HEK293 (cell line): ENCODE measurements at regions not wholly inside any gene's neighbourhood (a gene's known extent, or its start where the extent isn't known, plus 50 kb on each side); places are given as distances from the start of the nearest gene placed in this dataset.

Source experiments
- CTCF ChIA-PET: fragments of 350-600 bp; formaldehyde crosslinking; extraction: SDS; loops from one replicate; lab custom pipeline; 2021; ENCODE audit warnings: antibody characterized with exemption; lab: Yijun Ruan, JAX
- POLR2A ChIA-PET: fragments of 300-600 bp; formaldehyde crosslinking; extraction: SDS; loops from one replicate; lab custom pipeline; 2020; ENCODE audit warnings: antibody characterized with exemption, inconsistent platforms; lab: Yijun Ruan, JAX
- H3K27ac ChIP-seq: fragments of 200-500 bp; sonication (Bioruptor generic); 2 replicates; pipeline ENCODE4 v1.5.1; 2014; ENCODE audit warnings: low read depth, low read length, control low read depth, inconsistent platforms; ENCODE audit errors: extremely low read depth
- H3K36me3 ChIP-seq, 2 experiments: fragments of 200-500 bp in 1 of 2; sonication (Bioruptor generic) in 1 of 2; 1 replicate in 1 of 2; 2 replicates in 1 of 2; pipeline ENCODE4 v1.5.1; 2014 to 2017; ENCODE audit warnings: inconsistent platforms in 2 of 2, low read length in 2 of 2; ENCODE audit not compliant: control insufficient read depth in 2 of 2, insufficient read depth in 1 of 2
- H3K4me1 ChIP-seq: fragments of 200-500 bp; sonication (Bioruptor generic); 2 replicates; pipeline ENCODE4 v1.5.1; 2014; ENCODE audit warnings: mild to moderate bottlenecking, low read length, inconsistent platforms; ENCODE audit not compliant: control insufficient read depth, insufficient read depth
- H3K4me3 ChIP-seq: 2 replicates; pipeline ENCODE4 v1.5.1; 2011; ENCODE audit warnings: low read depth, mild to moderate bottlenecking, control low read depth, low read length, moderate library complexity
- H3K9me3 ChIP-seq: fragments of 200-500 bp; sonication (Bioruptor generic); 2 replicates; pipeline ENCODE4 v1.5.1; 2014; ENCODE audit warnings: low read depth, low read length, inconsistent platforms; ENCODE audit not compliant: control insufficient read depth, insufficient read depth
- GFI1B ChIP-seq: fragments of 450-650 bp; formaldehyde crosslinking; IDR thresholded peaks from 2 replicates; pipeline ENCODE4 v1.5.1; 2016; ENCODE audit warnings: missing biosample characterization, missing genetic modification characterization
- GLI2 ChIP-seq: fragments of 450-650 bp; formaldehyde crosslinking; IDR thresholded peaks from 2 replicates; pipeline ENCODE4; 2017; ENCODE audit warnings: missing biosample characterization, missing genetic modification characterization, low read depth, borderline replicate concordance
- OSR2 ChIP-seq: fragments of 450-650 bp; formaldehyde crosslinking; IDR thresholded peaks from 2 replicates; pipeline ENCODE4 v1.5.1; 2016; ENCODE audit warnings: missing biosample characterization, missing genetic modification characterization
- OVOL3 ChIP-seq: fragments of 450-650 bp; formaldehyde crosslinking; IDR thresholded peaks from 2 replicates; pipeline ENCODE4 v1.5.1; 2016; ENCODE audit warnings: missing biosample characterization, missing genetic modification characterization
- REPIN1 ChIP-seq: fragments of 450-650 bp; formaldehyde crosslinking; IDR thresholded peaks from 2 replicates; pipeline ENCODE4 v1.5.1; 2017; ENCODE audit warnings: missing biosample characterization, missing genetic modification characterization, low read depth
- SP2 ChIP-seq: fragments of 450-650 bp; formaldehyde crosslinking; IDR thresholded peaks from 2 replicates; pipeline ENCODE4 v1.5.1; 2016; ENCODE audit warnings: missing biosample characterization, missing genetic modification characterization
- SP3 ChIP-seq: fragments of 450-650 bp; formaldehyde crosslinking; IDR thresholded peaks from 2 replicates; pipeline ENCODE4 v1.5.1; 2016; ENCODE audit warnings: missing biosample characterization, missing genetic modification characterization
- ZBTB44 ChIP-seq: fragments of 450-650 bp; IDR thresholded peaks from 2 replicates; pipeline ENCODE4 v1.5.1; 2018; ENCODE audit warnings: missing biosample characterization, mild to moderate bottlenecking, missing genetic modification characterization
- ZBTB8A ChIP-seq: fragments of 450-650 bp; formaldehyde crosslinking; IDR thresholded peaks from 2 replicates; pipeline ENCODE4 v1.5.1; 2016; ENCODE audit warnings: missing biosample characterization, missing genetic modification characterization
- ZNF16 ChIP-seq: fragments of 450-650 bp; formaldehyde crosslinking; IDR thresholded peaks from 2 replicates; pipeline ENCODE4 v1.5.1; 2016; ENCODE audit warnings: low read depth, missing biosample characterization, missing genetic modification characterization
- ZNF223 ChIP-seq: fragments of 450-650 bp; formaldehyde crosslinking; IDR thresholded peaks from 2 replicates; pipeline ENCODE4 v1.5.1; 2016; ENCODE audit warnings: missing biosample characterization, missing genetic modification characterization
- ZNF274 ChIP-seq, 2 experiments: fragments of 200-500 bp in 1 of 2; fragments of 450-650 bp in 1 of 2; sonication (Bioruptor generic) in 1 of 2; formaldehyde crosslinking in 1 of 2; IDR thresholded peaks; 2 replicates each; pipeline versions ENCODE4 v1.5.1 to v1.6.1; 2014 to 2016; ENCODE audit warnings: borderline replicate concordance in 1 of 2, inconsistent platforms in 1 of 2, low read length in 1 of 2, missing biosample characterization in 1 of 2, missing genetic modification characterization in 1 of 2
- ZNF423 ChIP-seq: fragments of 450-650 bp; formaldehyde crosslinking; IDR thresholded peaks from 2 replicates; pipeline ENCODE4 v1.5.1; 2016; ENCODE audit warnings: missing biosample characterization, missing genetic modification characterization
- ZNF521 ChIP-seq: fragments of 450-650 bp; formaldehyde crosslinking; IDR thresholded peaks from 2 replicates; pipeline ENCODE4 v1.5.1; 2017; ENCODE audit warnings: missing biosample characterization, mild to moderate bottlenecking, missing genetic modification characterization
- ZNF560 ChIP-seq: fragments of 450-650 bp; formaldehyde crosslinking; IDR thresholded peaks from 2 replicates; pipeline ENCODE4 v1.5.1; 2017; ENCODE audit warnings: missing biosample characterization, missing genetic modification characterization, borderline replicate concordance
- ZNF571 ChIP-seq: fragments of 450-650 bp; formaldehyde crosslinking; IDR thresholded peaks from 2 replicates; pipeline ENCODE4 v1.5.0; 2017; ENCODE audit warnings: missing biosample characterization, missing genetic modification characterization
- ZNF692 ChIP-seq: fragments of 450-650 bp; formaldehyde crosslinking; IDR thresholded peaks from 2 replicates; pipeline ENCODE4 v1.5.1; 2016; ENCODE audit warnings: missing biosample characterization, missing genetic modification characterization
- ZNF768 ChIP-seq: fragments of 450-650 bp; formaldehyde crosslinking; IDR thresholded peaks from 2 replicates; pipeline ENCODE4 v1.5.1; 2018; ENCODE audit warnings: missing biosample characterization, mild to moderate bottlenecking, missing genetic modification characterization
- ZNF776 ChIP-seq: fragments of 450-650 bp; formaldehyde crosslinking; IDR thresholded peaks from 2 replicates; pipeline ENCODE4 v1.5.0; 2017; ENCODE audit warnings: missing biosample characterization, missing genetic modification characterization, borderline replicate concordance
- ZSCAN16 ChIP-seq: fragments of 450-650 bp; formaldehyde crosslinking; IDR thresholded peaks from 2 replicates; pipeline ENCODE4 v1.5.1; 2016; ENCODE audit warnings: missing biosample characterization, missing genetic modification characterization

- H3K9me3 ChIP-seq, result no peaks in the 10 kb centered on the region
- H3K4me1 ChIP-seq, result no peaks in the 10 kb centered on the region
- no peaks in the 10 kb centered on the region for H3K36me3 ChIP-seq
- H3K27ac ChIP-seq, result no peak overlapping the region
- no peak overlapping the region for H3K4me3 ChIP-seq
- TF ChIP-seq ZBTB8A (no peak), SP3 (no peak), ZNF768 (tag by site-specific recombination) (no peak), REPIN1 (tag by site-specific recombination) (no peak), GFI1B (tag by site-specific recombination) (no peak), GLI2 (tag by site-specific recombination) (no peak), ZNF223 (tag by site-specific recombination) (no peak)
- CTCF ChIA-PET, result interaction anchor here (0.6 kb wide), 1 partner anchor 60 kb away, joined by 3 read pairs; no protein-coding TSS in a partner anchor
- POLR2A ChIA-PET, result no interaction called here
These were observed 256.8 kb upstream of the FZD8 start for GRCh38 chr10:35898716-35899440.

- CTCF ChIA-PET, result no interaction called here
These were observed 253.9 kb upstream of the FZD8 start for GRCh38 chr10:35896001-35896400.

GRCh38 chr10:35895331-35895730, 253.2 kb upstream of the FZD8 start:
- Histone ChIP-seq H3K36me3 (no peaks in the 10 kb centered on the region), H3K9me3 (no peaks in the 10 kb centered on the region), H3K4me3 (no peak overlapping the region), H3K4me1 (peaks cover 12% of the 10 kb centered on the region), H3K27ac (no peak overlapping the region)
- ChIA-PET CTCF (no interaction called here), POLR2A (no interaction called here)
- TF ChIP-seq ZNF571 (tag by site-specific recombination) (no peak), ZNF560 (tag by site-specific recombination) (no peak), OSR2 (tag by site-specific recombination) (no peak), ZBTB44 (tag by site-specific recombination) (no peak), OVOL3 (tag by site-specific recombination) (no peak), SP2 (tag by site-specific recombination) (no peak), ZNF776 (tag by site-specific recombination) (no peak)

More at GRCh38 chr10:35896001-35896400, 253.9 kb upstream of the FZD8 start:
- Histone ChIP-seq H3K9me3 (no peaks in the 10 kb centered on the region), H3K4me1 (peaks cover 6% of the 10 kb centered on the region), H3K36me3 (no peaks in the 10 kb centered on the region), H3K27ac (no peak overlapping the region), H3K4me3 (no peak overlapping the region)
- no peak for TF ChIP-seq ZSCAN16 (tag by site-specific recombination)
- TF ChIP-seq ZNF423 (tag by site-specific recombination), result no peak
- no peak for TF ChIP-seq ZNF692
- no peak for TF ChIP-seq ZNF274 (IDR thresholded peaks at IDR 0.05; ENCODE audit: low read length)
- no peak for TF ChIP-seq ZNF274 (tag by site-specific recombination; IDR thresholded peaks at IDR 0.05; ENCODE audit: borderline replicate concordance)
- no peak for TF ChIP-seq ZNF521 (tag by site-specific recombination)
- TF ChIP-seq ZNF16, result no peak
- POLR2A ChIA-PET, result no interaction called here
